ENCODE measurements at regions not wholly inside any gene's neighbourhood (a gene's known extent, or its start where the extent isn't known, plus 50 kb on each side); places are given as distances from the start of the nearest gene placed in this dataset.

DNA sequence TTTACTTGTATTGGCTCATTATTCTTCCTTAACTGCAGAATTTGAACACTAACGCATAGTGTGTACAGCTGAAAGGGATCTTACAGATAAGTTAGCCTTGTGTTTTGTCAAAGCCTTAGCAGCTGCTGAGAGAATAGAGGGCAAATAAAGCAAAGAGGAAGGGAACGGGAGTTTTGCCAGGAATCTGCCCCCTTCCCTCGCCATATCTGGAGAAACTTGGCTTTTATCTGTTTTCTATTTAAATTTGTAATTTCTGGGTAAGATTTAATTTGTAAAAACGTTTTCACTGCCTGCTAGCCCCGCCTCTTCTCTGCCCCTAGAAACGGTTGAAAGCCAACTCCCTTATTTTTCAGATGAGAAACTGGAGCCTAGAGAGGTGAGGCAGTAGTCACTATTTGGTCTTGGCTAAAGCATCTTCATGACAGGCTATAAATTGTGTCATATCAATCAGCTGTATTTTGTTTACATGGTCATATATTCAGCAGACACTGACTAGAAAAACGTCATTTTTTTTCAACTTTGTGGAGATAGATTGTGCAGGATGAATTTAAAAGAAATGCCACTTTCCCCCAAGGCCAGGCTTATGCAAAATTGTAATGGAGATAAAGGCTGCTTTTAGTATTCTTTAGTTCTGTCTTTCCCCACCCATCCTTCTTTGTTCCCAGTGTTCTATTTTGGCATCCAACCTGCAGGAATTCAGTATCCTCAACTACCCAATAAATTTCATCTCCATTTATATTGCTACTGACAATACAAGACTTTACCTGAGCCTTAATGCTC, 319.4 kb downstream of the SH2D1A start:
- Histone ChIP-seq H3K27me3 (replicated peaks) (no peaks in the 10 kb centered on the region), H3K36me3 (replicated peaks) (no peaks in the 10 kb centered on the region), H3K27ac (no peak overlapping the region), H3K4me3 (ENCODE audit: low read depth, low read length) (no peak overlapping the region)
- in situ Hi-C loops (cut with HindIII; ENCODE audit: low pct_ligation_motif_present, low sequenced_read_pairs), result no loop called here
- DNase-seq, result no peak
- TF ChIP-seq, protein P1, sequence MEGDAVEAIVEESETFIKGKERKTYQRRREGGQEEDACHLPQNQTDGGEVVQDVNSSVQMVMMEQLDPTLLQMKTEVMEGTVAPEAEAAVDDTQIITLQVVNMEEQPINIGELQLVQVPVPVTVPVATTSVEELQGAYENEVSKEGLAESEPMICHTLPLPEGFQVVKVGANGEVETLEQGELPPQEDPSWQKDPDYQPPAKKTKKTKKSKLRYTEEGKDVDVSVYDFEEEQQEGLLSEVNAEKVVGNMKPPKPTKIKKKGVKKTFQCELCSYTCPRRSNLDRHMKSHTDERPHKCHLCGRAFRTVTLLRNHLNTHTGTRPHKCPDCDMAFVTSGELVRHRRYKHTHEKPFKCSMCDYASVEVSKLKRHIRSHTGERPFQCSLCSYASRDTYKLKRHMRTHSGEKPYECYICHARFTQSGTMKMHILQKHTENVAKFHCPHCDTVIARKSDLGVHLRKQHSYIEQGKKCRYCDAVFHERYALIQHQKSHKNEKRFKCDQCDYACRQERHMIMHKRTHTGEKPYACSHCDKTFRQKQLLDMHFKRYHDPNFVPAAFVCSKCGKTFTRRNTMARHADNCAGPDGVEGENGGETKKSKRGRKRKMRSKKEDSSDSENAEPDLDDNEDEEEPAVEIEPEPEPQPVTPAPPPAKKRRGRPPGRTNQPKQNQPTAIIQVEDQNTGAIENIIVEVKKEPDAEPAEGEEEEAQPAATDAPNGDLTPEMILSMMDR (IDR thresholded peaks at IDR 0.05; ENCODE audit: low read depth, low read length, missing control alignments), result no peak

DNA sequence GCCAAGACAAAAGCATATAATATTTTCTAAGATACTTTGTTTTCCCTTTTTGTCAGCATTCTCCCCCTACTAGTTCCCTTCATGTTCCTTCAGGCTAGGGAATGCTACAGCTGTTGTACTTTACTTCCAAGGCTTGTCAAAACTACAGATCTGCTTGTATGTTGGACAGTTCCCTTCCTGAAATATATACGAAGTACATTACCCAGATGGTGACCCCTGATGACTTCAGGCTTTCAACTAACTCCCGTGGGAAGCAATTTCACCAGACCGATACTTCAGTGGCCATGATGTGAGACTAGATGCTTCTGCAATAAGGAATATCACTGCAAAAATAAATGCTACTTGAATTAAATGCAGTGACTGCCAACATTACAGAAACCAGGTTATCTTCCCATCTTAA, 332.8 kb downstream of the SH2D1A start:
- Histone ChIP-seq H3K27me3 (replicated peaks) (no peaks in the 10 kb centered on the region), H3K4me3 (ENCODE audit: low read depth, low read length) (no peak overlapping the region), H3K36me3 (replicated peaks) (no peaks in the 10 kb centered on the region), H3K27ac (no peak overlapping the region)
- in situ Hi-C loops (cut with HindIII; ENCODE audit: low pct_ligation_motif_present, low sequenced_read_pairs), result no loop called here
- TF ChIP-seq, protein P1 (IDR thresholded peaks at IDR 0.05; ENCODE audit: low read depth, low read length, missing control alignments), result no peak
- DNase-seq, result no peak

DNA sequence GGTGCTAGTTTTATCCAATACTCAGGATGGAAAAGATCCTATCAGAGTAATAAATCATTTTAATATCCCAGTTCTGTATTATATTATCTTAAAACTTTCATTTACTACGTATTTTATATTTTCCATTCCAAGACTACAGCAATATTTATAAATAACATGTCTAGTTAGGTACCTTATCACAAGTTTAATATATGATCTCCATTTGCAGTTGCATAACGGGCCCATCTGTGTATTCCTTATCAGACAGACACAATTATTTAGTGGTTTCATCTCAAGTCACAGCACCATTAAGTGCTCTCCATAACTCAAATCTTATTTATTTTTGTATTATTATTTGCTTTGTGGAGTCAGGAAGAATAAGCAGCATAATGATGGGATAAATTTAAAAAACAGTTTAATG, 333.9 kb downstream of the SH2D1A start:
- TF ChIP-seq, protein P1 (IDR thresholded peaks at IDR 0.05; ENCODE audit: low read depth, low read length, missing control alignments), result no peak
- Histone ChIP-seq H3K27me3 (replicated peaks) (no peaks in the 10 kb centered on the region), H3K27ac (no peak overlapping the region), H3K36me3 (replicated peaks) (no peaks in the 10 kb centered on the region), H3K4me3 (ENCODE audit: low read depth, low read length) (no peak overlapping the region)
- in situ Hi-C loops (cut with HindIII; ENCODE audit: low pct_ligation_motif_present, low sequenced_read_pairs), result no loop called here
- DNase-seq, result no peak

DNA sequence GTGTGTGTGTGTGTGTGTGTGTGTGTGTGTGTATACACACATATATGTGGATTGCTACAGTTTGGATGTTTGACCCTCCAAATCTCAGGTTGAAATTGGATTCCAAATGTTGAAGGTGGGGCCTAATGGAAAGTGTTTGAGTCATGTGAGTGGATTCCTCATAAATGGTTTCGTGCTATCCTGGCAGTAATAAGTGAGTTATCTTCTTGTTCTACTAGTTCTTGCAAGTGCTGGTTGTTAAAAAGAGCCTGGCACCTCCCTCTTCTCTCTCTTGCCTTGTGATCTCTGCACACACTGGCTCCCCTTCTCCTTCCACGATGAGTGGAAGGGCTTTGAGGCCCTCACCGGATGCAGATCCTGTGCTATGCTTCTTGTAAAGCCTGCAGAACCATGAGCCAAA, 344.1 kb downstream of the SH2D1A start:
- no peak for DNase-seq
- H3K4me3 ChIP-seq (ENCODE audit: low read depth, low read length), result no peak overlapping the region

DNA sequence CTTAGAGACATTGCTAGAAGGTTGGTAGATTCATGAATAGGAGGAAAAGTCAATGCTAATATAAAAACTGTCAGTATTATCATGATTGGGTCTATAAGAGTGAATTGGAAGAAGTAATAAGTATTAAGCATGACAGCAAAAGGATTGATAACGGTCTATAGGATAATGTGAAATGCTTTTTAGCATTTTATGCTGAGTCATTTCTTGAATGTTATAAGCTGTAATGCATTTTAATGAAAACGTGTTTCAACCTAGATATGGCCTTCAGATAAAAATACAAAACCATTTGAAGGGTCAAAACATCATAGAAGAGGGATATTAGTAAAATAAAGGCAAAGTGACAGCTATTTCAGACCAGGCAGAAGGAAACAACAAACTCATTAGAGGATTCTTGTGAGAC, 353.5 kb downstream of the SH2D1A start:
- in situ Hi-C loops (cut with HindIII; ENCODE audit: low pct_ligation_motif_present, low sequenced_read_pairs), result no loop called here
- TF ChIP-seq, protein P1 (IDR thresholded peaks at IDR 0.05; ENCODE audit: low read depth, low read length, missing control alignments), result no peak
- no peaks in the 10 kb centered on the region for H3K36me3 ChIP-seq (replicated peaks)
- H3K27me3 ChIP-seq (replicated peaks), result no peaks in the 10 kb centered on the region
- no peak overlapping the region for H3K27ac ChIP-seq
- no peak for DNase-seq
- H3K4me3 ChIP-seq (ENCODE audit: low read depth, low read length), result no peak overlapping the region

More for the DNA sequence above, 344.1 kb downstream of the SH2D1A start:
- H3K27ac ChIP-seq, result no peak overlapping the region
- H3K27me3 ChIP-seq (replicated peaks), result no peaks in the 10 kb centered on the region
- in situ Hi-C loops (cut with HindIII; ENCODE audit: low pct_ligation_motif_present, low sequenced_read_pairs), result no loop called here
- TF ChIP-seq, protein P1 (IDR thresholded peaks at IDR 0.05; ENCODE audit: low read depth, low read length, missing control alignments), result no peak
- no peaks in the 10 kb centered on the region for H3K36me3 ChIP-seq (replicated peaks)

DNA sequence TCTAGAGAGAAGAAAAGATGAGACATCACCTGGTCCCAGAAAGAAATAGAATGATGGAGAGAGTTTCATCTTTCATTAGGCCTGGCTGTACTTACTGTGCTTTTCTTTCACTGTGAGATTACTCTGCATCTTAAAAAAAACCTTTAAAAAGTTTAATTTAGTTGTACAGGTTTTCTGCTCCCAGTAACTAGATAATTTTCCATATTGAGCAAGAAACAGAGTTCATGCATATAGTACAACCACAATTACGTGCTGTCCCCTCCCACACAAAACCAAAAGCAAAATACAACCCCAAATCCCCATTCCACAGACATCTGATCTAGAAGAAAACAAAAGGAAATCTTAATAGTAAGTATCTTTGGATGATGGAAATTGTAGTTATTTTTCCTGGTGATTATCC, 371.2 kb downstream of the SH2D1A start:
- in situ Hi-C loops (cut with HindIII; ENCODE audit: low pct_ligation_motif_present, low sequenced_read_pairs), result no loop called here
- Histone ChIP-seq H3K36me3 (replicated peaks) (no peaks in the 10 kb centered on the region), H3K27me3 (replicated peaks) (no peaks in the 10 kb centered on the region), H3K4me3 (ENCODE audit: low read depth, low read length) (no peak overlapping the region), H3K27ac (no peak overlapping the region)
- TF ChIP-seq, protein P1 (IDR thresholded peaks at IDR 0.05; ENCODE audit: low read depth, low read length, missing control alignments), result no peak
- DNase-seq, result no peak

Measured in brain microvascular endothelial cell (primary cell).